NCI-H2107 treated with DMSO at 0.1 percent for 48 hours (cell line): ENCODE measurements at regions not wholly inside any gene's neighbourhood (a gene's known extent, or its start where the extent isn't known, plus 50 kb on each side); places are given as distances from the start of the nearest gene placed in this dataset.
"Not testable (repeated sequence)": the region's sequence is repeated elsewhere in the genome, so short reads cannot be mapped to it uniquely, and the experiment has no call there.

Experiments
- DNase-seq: peaks from one replicate; lab custom pipeline; 2025; ENCODE audit not compliant: unreplicated experiment; lab: John Stamatoyannopoulos, UW

- no peak for DNase-seq
Observed at GRCh38 chr13:87444135-87444534, 227.0 kb upstream of the SLITRK5 start.

- no peak for DNase-seq
Observed at GRCh38 chr13:87452281-87452680, 218.9 kb upstream of the SLITRK5 start.

- no peak for DNase-seq
Observed at GRCh38 chr13:87453244-87453643, 217.9 kb upstream of the SLITRK5 start.

GRCh38 chr13:87459419-87459818, 211.8 kb upstream of the SLITRK5 start:
- no peak for DNase-seq

- DNase-seq = no peak
Observed at GRCh38 chr13:87497426-87497825, 173.7 kb upstream of the SLITRK5 start.

- DNase-seq = no peak
Observed at GRCh38 chr13:87498681-87499080, 172.5 kb upstream of the SLITRK5 start.

- DNase-seq = no peak
Observed at GRCh38 chr13:87524775-87525174, 146.4 kb upstream of the SLITRK5 start.

GRCh38 chr13:87533776-87534175, 137.4 kb upstream of the SLITRK5 start:
- DNase-seq = no peak

- no peak for DNase-seq
Observed at GRCh38 chr13:87535911-87536310, 135.3 kb upstream of the SLITRK5 start.

GRCh38 chr13:87536499-87536898, 134.7 kb upstream of the SLITRK5 start:
- no peak for DNase-seq

GRCh38 chr13:87536899-87537298, 134.3 kb upstream of the SLITRK5 start:
- DNase-seq = no peak

- DNase-seq = no peak
Observed at GRCh38 chr13:87537951-87538350, 133.2 kb upstream of the SLITRK5 start.

GRCh38 chr13:87538366-87539052, 132.7 kb upstream of the SLITRK5 start:
- DNase-seq = no peak

GRCh38 chr13:87553142-87553541, 118.0 kb upstream of the SLITRK5 start:
- DNase-seq = no peak

GRCh38 chr13:87554045-87554444, 117.1 kb upstream of the SLITRK5 start:
- no peak for DNase-seq

GRCh38 chr13:87557788-87558187, 113.4 kb upstream of the SLITRK5 start:
- no peak for DNase-seq

GRCh38 chr13:87561580-87561979, 109.6 kb upstream of the SLITRK5 start:
- not testable (repeated sequence) for DNase-seq

- no peak for DNase-seq
Observed at GRCh38 chr13:87570669-87571068, 100.5 kb upstream of the SLITRK5 start.

GRCh38 chr13:87582399-87582798, 88.8 kb upstream of the SLITRK5 start:
- DNase-seq = no peak

GRCh38 chr13:87590518-87590917, 80.7 kb upstream of the SLITRK5 start:
- no peak for DNase-seq

- not testable (repeated sequence) for DNase-seq
Observed at GRCh38 chr13:87604437-87604836, 66.7 kb upstream of the SLITRK5 start.

- DNase-seq = no peak
Observed at GRCh38 chr13:87607266-87607665, 63.9 kb upstream of the SLITRK5 start.

GRCh38 chr13:87614276-87614675, 56.9 kb upstream of the SLITRK5 start:
- DNase-seq = no peak
